HepG2 (cell line): ENCODE measurements at regions not wholly inside any gene's neighbourhood (a gene's known extent, or its start where the extent isn't known, plus 50 kb on each side); places are given as distances from the start of the nearest gene placed in this dataset.

Source experiments
- ATAC-seq: fragments of 200-7000 bp; cut with Tn5 transposase; 3 replicates; pipeline ENCODE4 v1.9.1; 2020; ENCODE audit warnings: mild to moderate bottlenecking, moderate library complexity
- BruUV-seq: library from RNA; stranded (reverse); fragments of 400-500 nt; replicated peaks from 2 replicates; lab custom pipeline; 2021; lab: Mats Ljungman, UMichigan
- CTCF ChIA-PET: fragments of 300-600 bp; formaldehyde crosslinking; extraction: SDS; loops from one replicate; lab custom pipeline; 2021; ENCODE audit warnings: low total read pairs, inconsistent platforms, low intra/inter-chr PET ratio; lab: Yijun Ruan, JAX
- POLR2A ChIA-PET: fragments of 350-600 bp; sonication (Branson Sonifier 250); formaldehyde crosslinking; loops from one replicate; lab custom pipeline; 2020; ENCODE audit warnings: antibody characterized with exemption, inconsistent platforms; lab: Yijun Ruan, JAX
- DNase-seq: peaks from one replicate; pipeline ENCODE4 v3.0.0-alpha.2; 2015; ENCODE audit warnings: low spot score
- FAIRE-seq: peaks from 3 replicates; lab custom pipeline; 2011; peaks lifted over from hg19 to GRCh38; lab: Jason Lieb, UNC
- H2AFZ ChIP-seq: one replicate; pipeline ENCODE4 v1.6.1; 2011; ENCODE audit warnings: low read length, inconsistent platforms
- H3K27ac ChIP-seq: fragments of 300-600 bp; 3 replicates; pipeline ENCODE4 v1.8.0; 2011; ENCODE audit warnings: mixed run types, mild to moderate bottlenecking, mixed read lengths, low read length, inconsistent platforms; ENCODE audit not compliant: insufficient read depth; ENCODE audit errors: extremely low read length
- H3K27me3 ChIP-seq, 2 experiments: fragments of 200-600 bp in 1 of 2; 2 replicates in 1 of 2; 3 replicates in 1 of 2; pipeline versions ENCODE4 v1.6.0 to v1.8.0; 2011; ENCODE audit warnings: low read length in 2 of 2, mild to moderate bottlenecking in 2 of 2, moderate library complexity in 2 of 2, inconsistent platforms in 1 of 2; ENCODE audit not compliant: insufficient read depth in 2 of 2, control insufficient read depth in 1 of 2
- H3K36me3 ChIP-seq, 2 experiments: fragments of 200-600 bp in 1 of 2; replicated peaks in 1 of 2; 2 replicates in 1 of 2; 3 replicates in 1 of 2; pipeline versions ENCODE4 v1.5.1 to v1.8.0; 2011; ENCODE audit warnings: low read length in 2 of 2, inconsistent platforms in 1 of 2; ENCODE audit not compliant: insufficient read depth in 2 of 2, control insufficient read depth in 1 of 2
- H3K4me1 ChIP-seq: 2 replicates; pipeline ENCODE4 v1.5.1; 2012; ENCODE audit warnings: low read length, inconsistent platforms; ENCODE audit not compliant: insufficient read depth
- H3K4me2 ChIP-seq: 2 replicates; pipeline ENCODE4 v1.6.0; 2011; ENCODE audit warnings: low read depth, low read length, inconsistent platforms
- H3K4me3 ChIP-seq, 3 experiments: fragments of 200-600 bp in 1 of 3; sonication (generic), shearing (Covaris generic) in 1 of 3; replicated peaks in 1 of 3; 2 replicates each; pipeline ENCODE4 v1.5.1; 2011 to 2016; ENCODE audit warnings: low read length in 3 of 3, inconsistent platforms in 2 of 3, low read depth in 2 of 3, mild to moderate bottlenecking in 2 of 3, control low read depth in 1 of 3, mixed read lengths in 1 of 3; ENCODE audit not compliant: insufficient read depth in 1 of 3
- H3K79me2 ChIP-seq: one replicate; pipeline ENCODE4 v1.6.1; 2011; ENCODE audit warnings: low read length, inconsistent platforms; ENCODE audit not compliant: insufficient read depth
- H3K9ac ChIP-seq: 2 replicates; pipeline ENCODE4 v1.6.0; 2011; ENCODE audit warnings: mild to moderate bottlenecking, low read depth, low read length, inconsistent platforms; ENCODE audit not compliant: insufficient read depth
- H3K9me3 ChIP-seq: 2 replicates; pipeline ENCODE4 v1.5.1; 2012; ENCODE audit warnings: mild to moderate bottlenecking, low read length
- H4K20me1 ChIP-seq: 2 replicates; pipeline ENCODE4 v1.6.0; 2011; ENCODE audit warnings: inconsistent platforms, mild to moderate bottlenecking, low read length, moderate library complexity; ENCODE audit not compliant: insufficient read depth
- ASH2L ChIP-seq: fragments of 300-600, 200-600 bp; sonication (generic); IDR thresholded peaks from 2 replicates; pipeline ENCODE4 v1.7.0; 2017; ENCODE audit warnings: low read depth, mild to moderate bottlenecking, moderate library complexity, mixed read lengths, low read length; ENCODE audit not compliant: insufficient read length
- CHD2 ChIP-seq: IDR thresholded peaks from 2 replicates; pipeline ENCODE4 v1.6.1; 2011; ENCODE audit warnings: low read depth, low read length, improper control_type of control experiment
- ERF ChIP-seq: IDR thresholded peaks from 2 replicates; pipeline ENCODE4 v1.6.1; 2018; ENCODE audit warnings: missing biosample characterization, missing genetic modification reagents
- HNRNPLL ChIP-seq: fragments of 200-400 bp; formaldehyde crosslinking; IDR thresholded peaks from 2 replicates; pipeline ENCODE4 v1.6.1; 2017; ENCODE audit warnings: mild to moderate bottlenecking, low read depth, low read length; ENCODE audit not compliant: poor library complexity, severe bottlenecking
- PHF8 ChIP-seq: sonication (generic); formaldehyde crosslinking; IDR thresholded peaks from 2 replicates; pipeline ENCODE4 v1.5.0; 2020; ENCODE audit warnings: missing genetic modification reagents
- ZNF883 ChIP-seq: sonication (generic); formaldehyde crosslinking; IDR thresholded peaks from 2 replicates; pipeline ENCODE4 v1.5.1; 2020; ENCODE audit warnings: mild to moderate bottlenecking, missing genetic modification reagents; ENCODE audit errors: not compliant biosample characterization
- ZSCAN12 ChIP-seq: sonication (generic); formaldehyde crosslinking; IDR thresholded peaks from 2 replicates; pipeline ENCODE4 v1.9.0; 2021; ENCODE audit warnings: mild to moderate bottlenecking, missing genetic modification reagents
- WGBS: methylation state at CpG from one replicate; pipeline ENCODE4 v1.1.6; 2017; ENCODE audit warnings: low lambda C conversion rate; 5-methylcytosine and 5-hydroxymethylcytosine counted together
- in situ Hi-C: cut with HindIII; loops from 2 replicates; pipeline ENCODE4 v1.10.0; 2017; ENCODE audit warnings: low pct_unique_long_range_greater_than_20kb; ENCODE audit not compliant: extremely low pct_ligation_motif_present
- intact Hi-C: fragments of 100-400 bp; cut with micrococcal nuclease; formaldehyde crosslinking; loops from one replicate; pipeline ENCODE4 v1.10.0; 2022; ENCODE audit not compliant: unreplicated experiment

DNA sequence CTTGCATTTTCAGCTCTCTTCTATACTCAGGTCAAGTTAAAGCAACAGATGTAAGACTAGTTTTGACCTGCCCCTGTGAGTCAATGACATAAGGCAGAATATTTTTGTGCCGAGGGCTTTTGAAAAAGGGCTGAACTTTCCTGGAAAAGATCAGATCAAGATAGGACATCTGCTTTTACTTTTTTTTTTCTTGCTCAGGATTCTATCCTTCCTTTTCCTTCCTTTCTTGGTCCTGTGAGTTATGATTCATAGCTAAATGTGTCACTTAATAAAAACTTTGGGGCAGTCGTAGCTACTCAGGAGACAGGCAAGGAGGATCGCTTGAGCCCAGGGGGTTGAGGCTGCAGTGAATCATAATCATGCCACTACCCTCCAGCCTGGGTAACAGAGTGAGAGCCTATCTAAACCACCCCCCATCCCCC is 84.3 kb upstream of the BRINP1 start (continued):
- no peak for TF ChIP-seq ZNF883 (CRISPR knock-in tag)
- TF ChIP-seq ASH2L = no peak
- no peak for TF ChIP-seq ZSCAN12 (CRISPR knock-in tag)
- TF ChIP-seq, all 625 proteins: peak for 0

DNA sequence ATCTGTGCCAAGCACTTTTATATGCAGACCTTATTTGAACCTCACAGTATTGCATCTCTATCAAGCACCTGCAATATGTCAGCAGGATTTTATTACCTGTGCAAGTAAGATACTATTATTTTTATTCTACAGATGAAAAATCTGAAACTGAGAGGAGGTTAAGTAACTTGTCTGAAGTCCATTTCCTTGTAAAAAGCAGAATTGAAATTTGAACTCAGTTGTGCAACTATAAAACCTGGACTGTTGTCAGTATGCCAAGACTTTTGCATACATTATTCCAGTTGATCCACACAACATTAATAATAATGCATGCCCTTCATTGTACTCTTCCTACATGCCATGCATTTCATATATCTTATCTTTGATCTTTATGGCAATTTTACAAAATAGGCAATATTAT is 82.2 kb upstream of the BRINP1 start:
- BruUV-seq = no TSS peak
- Histone ChIP-seq H3K27me3 (no peaks in the 10 kb centered on the region), H3K4me1 (no peaks in the 10 kb centered on the region), H3K9ac (no peak overlapping the region), H3K27ac (no peak overlapping the region), H3K36me3 (no peaks in the 10 kb centered on the region), H2AFZ (no peak overlapping the region), H3K9me3 (no peaks in the 10 kb centered on the region), H3K4me3 (no peak overlapping the region), H3K79me2 (no peaks in the 10 kb centered on the region), H3K4me2 (no peak overlapping the region), H4K20me1 (no peaks in the 10 kb centered on the region)
- intact Hi-C loops = no loop called here
- ATAC-seq = no peak
- in situ Hi-C loops = no loop called here
- ChIA-PET POLR2A (no interaction called here), CTCF (no interaction called here)
- FAIRE-seq = no peak
- TF ChIP-seq ERF (no peak), CHD2 (no peak)
- no peak for DNase-seq

- Histone ChIP-seq H4K20me1 (no peaks in the 10 kb centered on the region), H3K4me2 (no peak overlapping the region), H2AFZ (no peak overlapping the region), H3K79me2 (no peaks in the 10 kb centered on the region), H3K9me3 (no peaks in the 10 kb centered on the region), H3K4me1 (no peaks in the 10 kb centered on the region), H3K27ac (no peak overlapping the region), H3K27me3 (no peaks in the 10 kb centered on the region), H3K4me3 (no peak overlapping the region), H3K36me3 (no peaks in the 10 kb centered on the region), H3K9ac (no peak overlapping the region)
- TF ChIP-seq HNRNPLL (no peak), PHF8 (no peak)
- 5% methylated on average over 4 of the region's 4 CpGs for WGBS
- CTCF ChIA-PET = no interaction called here
- intact Hi-C loops (no loop called here), in situ Hi-C loops (no loop called here)
- BruUV-seq = no TSS peak
- FAIRE-seq (no peak), ATAC-seq (no peak), DNase-seq (no peak)
- POLR2A ChIA-PET = no interaction called here
Measured at GRCh38 chr9:119443179-119443578, 73.9 kb upstream of the BRINP1 start.
